ENCODE measurements at regions not wholly inside any gene's neighbourhood (a gene's known extent, or its start where the extent isn't known, plus 50 kb on each side); places are given as distances from the start of the nearest gene placed in this dataset.

DNA sequence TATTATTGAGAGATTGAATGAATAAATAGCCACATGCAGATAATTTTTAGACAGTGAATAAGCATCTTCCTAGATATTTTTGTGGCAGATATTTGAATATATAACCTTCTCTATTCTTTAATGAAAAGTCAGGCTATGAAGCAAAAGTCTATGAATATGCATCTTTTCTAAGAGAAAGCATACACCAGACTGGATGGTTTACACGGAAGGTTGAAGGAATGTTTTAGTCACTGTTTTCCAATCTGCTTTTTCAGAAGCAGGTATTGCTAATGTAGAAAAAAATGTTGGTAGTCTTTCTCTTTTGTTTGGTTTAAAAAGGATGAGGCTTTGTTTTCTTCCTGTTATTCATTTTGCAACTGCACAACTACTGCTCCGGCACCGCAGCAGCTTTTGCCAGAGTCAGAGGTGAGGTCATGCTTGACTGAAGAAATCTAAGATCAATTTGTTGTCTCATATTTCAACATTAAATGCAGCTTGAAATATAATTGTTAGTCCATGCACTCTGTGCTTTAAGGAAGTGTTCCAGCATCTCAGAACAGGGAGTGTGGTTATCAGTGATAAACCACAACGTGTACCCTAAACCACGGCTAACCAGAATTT is 1540.8 kb upstream of the PIK3C3 start:
- Histone ChIP-seq H3K9me2 (replicated peaks; ENCODE audit: insufficient read depth, low read length) (no peaks in the 10 kb centered on the region), H3K9me3 (ENCODE audit: insufficient read depth, low read length) (no peaks in the 10 kb centered on the region), H3K9ac (ENCODE audit: low read length) (no peak overlapping the region), H3K4me2 (ENCODE audit: low read depth, low read length, poor library complexity, severe bottlenecking) (no peak overlapping the region), H4K20me1 (ENCODE audit: low read depth, low read length) (no peaks in the 10 kb centered on the region), H3K4me3 (ENCODE audit: insufficient read depth, low read length, poor library complexity, severe bottlenecking) (no peak overlapping the region), H3K36me3 (ENCODE audit: low read length) (no peaks in the 10 kb centered on the region), H2AFZ (ENCODE audit: low read depth, low read length, severe bottlenecking) (no peak overlapping the region), H3K79me2 (ENCODE audit: insufficient read depth, low read length) (no peaks in the 10 kb centered on the region), H3K27ac (ENCODE audit: low read depth, low read length) (no peak overlapping the region), H3K27me3 (ENCODE audit: low read length) (no peaks in the 10 kb centered on the region), H3F3A (ENCODE audit: insufficient read depth) (no peaks in the 10 kb centered on the region)
- TF ChIP-seq, protein P1, sequence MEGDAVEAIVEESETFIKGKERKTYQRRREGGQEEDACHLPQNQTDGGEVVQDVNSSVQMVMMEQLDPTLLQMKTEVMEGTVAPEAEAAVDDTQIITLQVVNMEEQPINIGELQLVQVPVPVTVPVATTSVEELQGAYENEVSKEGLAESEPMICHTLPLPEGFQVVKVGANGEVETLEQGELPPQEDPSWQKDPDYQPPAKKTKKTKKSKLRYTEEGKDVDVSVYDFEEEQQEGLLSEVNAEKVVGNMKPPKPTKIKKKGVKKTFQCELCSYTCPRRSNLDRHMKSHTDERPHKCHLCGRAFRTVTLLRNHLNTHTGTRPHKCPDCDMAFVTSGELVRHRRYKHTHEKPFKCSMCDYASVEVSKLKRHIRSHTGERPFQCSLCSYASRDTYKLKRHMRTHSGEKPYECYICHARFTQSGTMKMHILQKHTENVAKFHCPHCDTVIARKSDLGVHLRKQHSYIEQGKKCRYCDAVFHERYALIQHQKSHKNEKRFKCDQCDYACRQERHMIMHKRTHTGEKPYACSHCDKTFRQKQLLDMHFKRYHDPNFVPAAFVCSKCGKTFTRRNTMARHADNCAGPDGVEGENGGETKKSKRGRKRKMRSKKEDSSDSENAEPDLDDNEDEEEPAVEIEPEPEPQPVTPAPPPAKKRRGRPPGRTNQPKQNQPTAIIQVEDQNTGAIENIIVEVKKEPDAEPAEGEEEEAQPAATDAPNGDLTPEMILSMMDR (IDR thresholded peaks at IDR 0.05; ENCODE audit: insufficient read depth, low read length, poor library complexity, severe bottlenecking): no peak
- no peak for TF ChIP-seq EZH2phosphoT487 (conservative IDR thresholded peaks at IDR 0.05; ENCODE audit: low read length)

DNA sequence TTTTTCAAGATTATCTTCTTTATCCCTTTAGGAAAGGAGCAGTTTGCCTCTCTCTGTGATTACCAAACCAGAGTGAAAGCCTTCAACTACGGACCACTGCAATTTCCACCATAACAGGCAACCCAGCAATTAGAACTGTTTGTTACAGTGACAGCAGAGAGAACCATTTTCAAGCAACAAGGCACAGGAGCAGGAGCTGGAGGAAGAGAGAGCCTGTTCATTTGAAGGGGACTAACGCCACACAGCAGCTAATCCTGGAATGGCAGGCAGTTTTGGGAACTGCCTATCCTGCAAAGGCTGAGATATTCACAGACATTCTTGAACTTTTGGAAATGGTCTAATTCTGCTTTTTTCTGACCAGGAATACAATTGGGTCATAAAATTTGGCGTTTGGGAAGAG is 1541.9 kb upstream of the PIK3C3 start:
- H3K9me2 ChIP-seq (replicated peaks; ENCODE audit: insufficient read depth, low read length): no peaks in the 10 kb centered on the region
- no peak overlapping the region for H3K9ac ChIP-seq (ENCODE audit: low read length)
- no peak overlapping the region for H2AFZ ChIP-seq (ENCODE audit: low read depth, low read length, severe bottlenecking)
- no peak overlapping the region for H3K4me2 ChIP-seq (ENCODE audit: low read depth, low read length, poor library complexity, severe bottlenecking)
- H3K27me3 ChIP-seq (ENCODE audit: low read length): no peaks in the 10 kb centered on the region
- H3K4me3 ChIP-seq (ENCODE audit: insufficient read depth, low read length, poor library complexity, severe bottlenecking): no peak overlapping the region
- H3K27ac ChIP-seq (ENCODE audit: low read depth, low read length): no peak overlapping the region
- H4K20me1 ChIP-seq (ENCODE audit: low read depth, low read length): no peaks in the 10 kb centered on the region
- TF ChIP-seq, protein P1 (IDR thresholded peaks at IDR 0.05; ENCODE audit: insufficient read depth, low read length, poor library complexity, severe bottlenecking): no peak
- H3K36me3 ChIP-seq (ENCODE audit: low read length): no peaks in the 10 kb centered on the region
- H3K9me3 ChIP-seq (ENCODE audit: insufficient read depth, low read length): no peaks in the 10 kb centered on the region
- H3F3A ChIP-seq (ENCODE audit: insufficient read depth): no peaks in the 10 kb centered on the region
- H3K79me2 ChIP-seq (ENCODE audit: insufficient read depth, low read length): no peaks in the 10 kb centered on the region

DNA sequence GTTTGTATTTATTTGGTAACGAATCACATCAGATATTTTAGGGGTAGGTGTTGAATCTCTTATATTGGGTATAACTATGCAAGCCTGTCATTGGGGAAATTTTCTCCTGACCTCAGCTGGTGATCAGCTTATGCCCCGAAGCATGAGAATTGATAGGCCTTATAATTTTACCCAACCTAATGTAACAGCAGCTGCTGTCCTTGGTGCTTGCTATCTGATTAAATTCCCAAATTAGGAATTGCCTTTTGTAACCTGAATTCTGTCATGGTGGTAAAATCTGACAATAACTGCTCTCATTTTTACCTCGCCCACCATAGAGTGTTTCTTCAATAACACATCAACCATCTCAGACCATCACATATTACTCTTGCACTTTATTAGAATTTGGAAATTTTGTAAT is 1542.6 kb upstream of the PIK3C3 start:
- no peaks in the 10 kb centered on the region for H3F3A ChIP-seq (ENCODE audit: insufficient read depth)
- H4K20me1 ChIP-seq (ENCODE audit: low read depth, low read length): no peaks in the 10 kb centered on the region
- no peaks in the 10 kb centered on the region for H3K9me3 ChIP-seq (ENCODE audit: insufficient read depth, low read length)
- H3K9ac ChIP-seq (ENCODE audit: low read length): no peak overlapping the region
- H3K4me2 ChIP-seq (ENCODE audit: low read depth, low read length, poor library complexity, severe bottlenecking): no peak overlapping the region
- H3K36me3 ChIP-seq (ENCODE audit: low read length): no peaks in the 10 kb centered on the region
- no peak overlapping the region for H3K4me3 ChIP-seq (ENCODE audit: insufficient read depth, low read length, poor library complexity, severe bottlenecking)
- TF ChIP-seq, protein P1 (IDR thresholded peaks at IDR 0.05; ENCODE audit: insufficient read depth, low read length, poor library complexity, severe bottlenecking): no peak
- no peak for TF ChIP-seq EZH2phosphoT487 (conservative IDR thresholded peaks at IDR 0.05; ENCODE audit: low read length)
- no peak overlapping the region for H3K27ac ChIP-seq (ENCODE audit: low read depth, low read length)
- no peaks in the 10 kb centered on the region for H3K27me3 ChIP-seq (ENCODE audit: low read length)
- H2AFZ ChIP-seq (ENCODE audit: low read depth, low read length, severe bottlenecking): no peak overlapping the region
- no peaks in the 10 kb centered on the region for H3K9me2 ChIP-seq (replicated peaks; ENCODE audit: insufficient read depth, low read length)
- no peaks in the 10 kb centered on the region for H3K79me2 ChIP-seq (ENCODE audit: insufficient read depth, low read length)

Measured in SU-DHL-6 (cell line).